HL-60 (cell line): ENCODE measurements at regions not wholly inside any gene's neighbourhood (a gene's known extent, or its start where the extent isn't known, plus 50 kb on each side); places are given as distances from the start of the nearest gene placed in this dataset.
"Not testable (repeated sequence)": the region's sequence is repeated elsewhere in the genome, so short reads cannot be mapped to it uniquely, and the experiment has no call there.

Source experiments
- DNase-seq, 2 experiments: peaks; one replicate each; pipeline ENCODE4 v3.0.0-alpha.2; 2010 to 2020; ENCODE audit warnings: low read depth in 1 of 2, low spot score in 1 of 2
- H3K27ac ChIP-seq: fragments of 250-450 bp; sonication (Bioruptor Pico); replicated peaks from 2 replicates; pipeline ENCODE4 v1.5.1; 2020; ENCODE audit warnings: mild to moderate bottlenecking, moderate library complexity
- H3K27me3 ChIP-seq: fragments of 250-450 bp; sonication (Bioruptor Pico); 2 replicates; pipeline ENCODE4 v1.5.1; 2021; ENCODE audit warnings: mild to moderate bottlenecking, moderate library complexity; ENCODE audit not compliant: insufficient read depth, poor library complexity, severe bottlenecking
- H3K4me3 ChIP-seq: replicated peaks from 2 replicates; pipeline ENCODE4 v1.5.1; 2011; ENCODE audit warnings: mild to moderate bottlenecking, control low read depth, low read length; ENCODE audit not compliant: insufficient read depth
- GABPA ChIP-seq: IDR thresholded peaks from 2 replicates; pipeline ENCODE4 v1.6.1; 2012; ENCODE audit warnings: low read depth
- POLR2AphosphoS5 ChIP-seq: IDR thresholded peaks from 2 replicates; pipeline ENCODE4 v1.6.1; 2012; ENCODE audit warnings: low read depth
- SPI1 ChIP-seq: IDR thresholded peaks from 2 replicates; pipeline ENCODE4 v1.6.1; 2012; ENCODE audit warnings: low read depth, mild to moderate bottlenecking, borderline replicate concordance
- TF ChIP-seq, protein P1 (sequence below): IDR thresholded peaks from one replicate; pipeline ENCODE4 v1.5.1; 2011; ENCODE audit warnings: low read length, control low read depth, inconsistent platforms; ENCODE audit not compliant: insufficient read depth
- TF ChIP-seq, protein P2 (sequence below): IDR thresholded peaks from 2 replicates; pipeline ENCODE4 v1.6.1; 2012; ENCODE audit warnings: low read depth; ENCODE audit not compliant: insufficient replicate concordance

DNA sequence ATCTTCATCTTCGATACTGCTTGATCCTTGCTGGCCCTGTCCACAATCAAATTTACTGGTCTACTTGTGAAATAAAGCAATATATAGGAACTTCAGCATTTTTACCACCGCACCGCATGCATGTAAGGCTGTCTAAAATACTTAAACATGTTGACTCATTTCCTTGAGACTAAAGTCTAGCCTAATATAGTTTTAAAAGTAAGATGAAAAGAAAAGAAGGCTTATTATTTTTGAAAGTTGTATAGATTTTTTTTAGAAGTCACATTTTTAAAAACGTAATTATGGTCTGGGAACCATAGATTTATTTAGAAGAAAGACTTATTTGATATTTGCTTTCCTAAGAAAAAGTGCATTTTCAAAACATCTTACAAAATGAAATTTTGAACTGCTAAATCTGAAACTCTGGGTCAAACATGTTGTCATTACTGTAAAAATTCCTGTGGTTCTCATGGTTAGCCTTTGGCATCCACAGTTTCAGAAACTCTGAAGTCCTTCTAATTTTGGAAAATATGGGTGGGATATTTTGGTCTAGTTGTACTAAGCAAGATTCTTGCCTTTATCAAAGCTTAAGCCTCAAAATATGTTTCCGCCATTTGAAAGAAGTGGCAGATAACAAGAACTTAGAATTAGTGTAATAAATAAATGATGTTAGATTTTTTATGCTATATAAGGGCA lies 423.5 kb upstream of the CTSO start:
- TF ChIP-seq SPI1 = no peak
- no peak for TF ChIP-seq GABPA
- no peak for TF ChIP-seq POLR2AphosphoS5
- TF ChIP-seq, protein P1, sequence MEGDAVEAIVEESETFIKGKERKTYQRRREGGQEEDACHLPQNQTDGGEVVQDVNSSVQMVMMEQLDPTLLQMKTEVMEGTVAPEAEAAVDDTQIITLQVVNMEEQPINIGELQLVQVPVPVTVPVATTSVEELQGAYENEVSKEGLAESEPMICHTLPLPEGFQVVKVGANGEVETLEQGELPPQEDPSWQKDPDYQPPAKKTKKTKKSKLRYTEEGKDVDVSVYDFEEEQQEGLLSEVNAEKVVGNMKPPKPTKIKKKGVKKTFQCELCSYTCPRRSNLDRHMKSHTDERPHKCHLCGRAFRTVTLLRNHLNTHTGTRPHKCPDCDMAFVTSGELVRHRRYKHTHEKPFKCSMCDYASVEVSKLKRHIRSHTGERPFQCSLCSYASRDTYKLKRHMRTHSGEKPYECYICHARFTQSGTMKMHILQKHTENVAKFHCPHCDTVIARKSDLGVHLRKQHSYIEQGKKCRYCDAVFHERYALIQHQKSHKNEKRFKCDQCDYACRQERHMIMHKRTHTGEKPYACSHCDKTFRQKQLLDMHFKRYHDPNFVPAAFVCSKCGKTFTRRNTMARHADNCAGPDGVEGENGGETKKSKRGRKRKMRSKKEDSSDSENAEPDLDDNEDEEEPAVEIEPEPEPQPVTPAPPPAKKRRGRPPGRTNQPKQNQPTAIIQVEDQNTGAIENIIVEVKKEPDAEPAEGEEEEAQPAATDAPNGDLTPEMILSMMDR = no peak
- TF ChIP-seq, protein P2, sequence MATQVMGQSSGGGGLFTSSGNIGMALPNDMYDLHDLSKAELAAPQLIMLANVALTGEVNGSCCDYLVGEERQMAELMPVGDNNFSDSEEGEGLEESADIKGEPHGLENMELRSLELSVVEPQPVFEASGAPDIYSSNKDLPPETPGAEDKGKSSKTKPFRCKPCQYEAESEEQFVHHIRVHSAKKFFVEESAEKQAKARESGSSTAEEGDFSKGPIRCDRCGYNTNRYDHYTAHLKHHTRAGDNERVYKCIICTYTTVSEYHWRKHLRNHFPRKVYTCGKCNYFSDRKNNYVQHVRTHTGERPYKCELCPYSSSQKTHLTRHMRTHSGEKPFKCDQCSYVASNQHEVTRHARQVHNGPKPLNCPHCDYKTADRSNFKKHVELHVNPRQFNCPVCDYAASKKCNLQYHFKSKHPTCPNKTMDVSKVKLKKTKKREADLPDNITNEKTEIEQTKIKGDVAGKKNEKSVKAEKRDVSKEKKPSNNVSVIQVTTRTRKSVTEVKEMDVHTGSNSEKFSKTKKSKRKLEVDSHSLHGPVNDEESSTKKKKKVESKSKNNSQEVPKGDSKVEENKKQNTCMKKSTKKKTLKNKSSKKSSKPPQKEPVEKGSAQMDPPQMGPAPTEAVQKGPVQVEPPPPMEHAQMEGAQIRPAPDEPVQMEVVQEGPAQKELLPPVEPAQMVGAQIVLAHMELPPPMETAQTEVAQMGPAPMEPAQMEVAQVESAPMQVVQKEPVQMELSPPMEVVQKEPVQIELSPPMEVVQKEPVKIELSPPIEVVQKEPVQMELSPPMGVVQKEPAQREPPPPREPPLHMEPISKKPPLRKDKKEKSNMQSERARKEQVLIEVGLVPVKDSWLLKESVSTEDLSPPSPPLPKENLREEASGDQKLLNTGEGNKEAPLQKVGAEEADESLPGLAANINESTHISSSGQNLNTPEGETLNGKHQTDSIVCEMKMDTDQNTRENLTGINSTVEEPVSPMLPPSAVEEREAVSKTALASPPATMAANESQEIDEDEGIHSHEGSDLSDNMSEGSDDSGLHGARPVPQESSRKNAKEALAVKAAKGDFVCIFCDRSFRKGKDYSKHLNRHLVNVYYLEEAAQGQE = no peak
- no peak overlapping the region for H3K4me3 ChIP-seq

DNA sequence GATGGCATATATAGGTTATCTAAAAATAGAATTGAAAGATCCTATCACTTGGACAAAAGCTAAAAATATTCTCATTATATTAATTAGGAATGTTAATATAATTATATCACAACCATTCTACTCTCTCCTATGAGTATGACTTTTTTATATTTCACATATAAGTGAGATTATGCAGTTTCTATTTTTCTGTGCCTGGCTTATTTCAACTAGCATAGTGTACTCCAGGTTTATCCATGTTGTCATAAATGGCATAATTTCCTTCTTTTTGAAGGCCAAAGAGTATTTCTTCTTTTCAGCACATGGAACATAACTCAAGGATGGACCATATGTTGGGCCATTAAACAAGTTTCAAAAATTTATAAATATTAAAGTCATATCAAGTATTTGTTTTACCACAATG lies 421.2 kb upstream of the CTSO start:
- TF ChIP-seq, protein P2 = no peak
- no peak for TF ChIP-seq SPI1
- TF ChIP-seq POLR2AphosphoS5 = no peak
- TF ChIP-seq GABPA = no peak
- TF ChIP-seq, protein P1 = no peak
- no peak overlapping the region for H3K27ac ChIP-seq
- no peak for DNase-seq
- H3K4me3 ChIP-seq = no peak overlapping the region
- H3K27me3 ChIP-seq = no peaks in the 10 kb centered on the region

More for the DNA sequence above, 423.5 kb upstream of the CTSO start:
- H3K27me3 ChIP-seq = no peaks in the 10 kb centered on the region
- H3K27ac ChIP-seq = no peak overlapping the region
- no peak for DNase-seq

DNA sequence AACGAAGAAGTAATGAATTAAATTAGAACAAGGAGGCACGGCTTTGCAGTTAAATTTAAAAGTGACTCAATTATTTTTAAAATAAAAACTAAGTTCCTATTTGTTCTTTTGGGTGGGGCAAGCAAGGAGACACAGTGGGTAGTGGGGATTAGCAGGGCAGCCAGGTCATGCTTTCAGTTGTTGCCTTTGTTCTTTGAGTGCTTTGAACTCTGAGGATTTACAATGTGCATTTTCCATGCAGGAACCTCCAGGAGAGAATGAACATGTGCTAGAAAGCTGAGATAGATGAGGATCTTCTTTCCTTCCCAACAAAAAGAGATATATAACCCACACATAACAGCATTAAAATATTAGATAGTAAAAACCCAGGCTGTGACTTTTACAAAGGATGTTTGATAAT lies 420.4 kb upstream of the CTSO start:
- DNase-seq = no peak
- Histone ChIP-seq H3K4me3 (no peak overlapping the region), H3K27ac (no peak overlapping the region), H3K27me3 (no peaks in the 10 kb centered on the region)
- TF ChIP-seq GABPA (no peak), POLR2AphosphoS5 (no peak), SPI1 (no peak)
- TF ChIP-seq, protein P1 = no peak
- TF ChIP-seq, protein P2 = no peak

DNA sequence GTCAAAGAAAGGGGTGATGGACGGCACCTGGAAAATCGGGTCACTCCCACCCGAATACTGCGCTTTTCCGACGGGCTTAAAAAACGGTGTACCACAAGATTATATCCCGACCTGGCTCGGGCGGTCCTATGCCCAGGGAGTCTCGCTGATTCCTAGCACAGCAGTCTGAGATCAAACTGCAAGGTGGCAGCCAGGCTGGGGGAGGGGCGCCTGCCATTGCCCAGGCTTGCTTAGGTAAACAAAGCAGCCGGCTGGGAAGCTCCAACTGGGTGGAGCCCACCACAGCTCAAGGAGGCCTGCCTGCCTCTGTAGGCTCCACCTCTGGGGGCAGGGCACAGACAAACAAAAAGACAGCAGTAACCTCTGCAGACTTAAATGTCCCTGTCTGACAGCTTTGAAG lies 413.8 kb upstream of the CTSO start:
- not testable (repeated sequence) for H3K4me3 ChIP-seq, H3K27ac ChIP-seq, H3K27me3 ChIP-seq, DNase-seq
